ENCODE measurements at regions not wholly inside any gene's neighbourhood (a gene's known extent, or its start where the extent isn't known, plus 50 kb on each side); places are given as distances from the start of the nearest gene placed in this dataset.

DNA sequence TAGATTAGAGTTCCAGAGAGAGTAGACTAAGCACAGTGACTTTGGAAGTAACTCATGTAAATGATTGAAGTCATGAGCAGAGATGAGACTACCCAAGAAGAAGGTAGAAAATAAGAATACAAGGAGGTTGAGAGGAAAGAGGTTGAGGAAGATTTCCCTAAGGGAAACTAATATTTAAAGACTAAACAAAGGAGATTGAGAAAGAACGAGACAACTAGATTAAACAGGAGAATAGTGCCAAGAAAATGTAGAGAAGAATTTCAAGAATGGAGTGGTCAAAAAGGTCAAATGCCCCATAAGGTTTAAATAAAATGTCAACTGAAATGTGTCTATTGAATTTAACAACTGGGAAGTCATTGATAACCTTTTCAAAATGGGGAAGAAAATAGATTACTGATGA lies 59.0 kb downstream of the RPS29 start:
- DNase-seq: no peak

DNA sequence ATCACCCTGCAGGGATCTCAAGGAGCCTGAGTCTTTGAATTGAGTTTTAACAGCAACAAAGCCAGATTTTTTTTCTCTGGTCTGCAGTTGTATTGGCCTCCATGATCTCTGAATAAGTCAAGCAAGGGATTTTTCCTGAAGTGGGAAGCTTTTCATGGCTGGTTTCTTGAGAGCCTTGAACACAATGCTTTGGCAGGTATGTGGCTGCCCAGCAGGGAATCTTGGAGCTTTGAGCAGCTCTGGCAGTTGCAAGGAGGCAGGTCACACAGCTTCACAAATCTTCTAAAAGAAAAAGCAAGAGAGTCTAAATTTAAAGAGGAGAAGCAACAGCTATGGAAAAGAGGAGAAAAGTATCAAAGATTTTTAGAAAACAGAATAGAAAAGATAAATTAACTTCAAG lies 60.1 kb downstream of the RPS29 start:
- DNase-seq: no peak

DNA sequence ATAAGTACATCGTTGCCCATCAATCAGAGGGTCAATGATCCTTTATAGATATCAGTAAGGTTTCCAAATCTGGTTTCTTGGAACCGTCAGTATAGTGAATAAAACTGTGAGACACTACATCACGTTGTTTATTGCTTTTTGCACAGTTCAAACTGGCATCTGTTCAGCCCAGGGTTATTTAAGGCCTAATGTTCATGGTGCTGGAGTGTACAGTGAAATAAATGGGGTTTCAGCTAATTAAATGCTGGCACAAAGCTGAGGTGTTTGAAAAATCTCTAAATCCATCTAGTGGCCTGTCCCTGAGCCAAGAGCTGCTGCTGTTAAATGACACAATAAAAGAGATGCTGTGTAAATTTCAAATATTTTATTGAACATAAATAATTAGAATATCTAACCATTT lies 69.9 kb downstream of the RPS29 start:
- no peak for DNase-seq

- DNase-seq: no peak
Observed at GRCh38 chr14:49512571-49512970, 73.6 kb downstream of the RPS29 start.

GRCh38 chr14:49512147-49512551 lies 74.0 kb downstream of the RPS29 start:
- no peak for DNase-seq

GRCh38 chr14:49508124-49508523 lies 78.1 kb downstream of the RPS29 start:
- no peak for DNase-seq

- DNase-seq: no peak
Observed at GRCh38 chr14:49506650-49507049, 79.5 kb downstream of the RPS29 start.

GRCh38 chr14:49505041-49505766 lies 81.0 kb downstream of the RPS29 start:
- no peak for DNase-seq

GRCh38 chr14:49497725-49498348 lies 88.3 kb downstream of the RPS29 start:
- DNase-seq: peak; percentile 62

- DNase-seq: no peak
Observed at GRCh38 chr14:49497267-49497666, 88.9 kb downstream of the RPS29 start.

DNA sequence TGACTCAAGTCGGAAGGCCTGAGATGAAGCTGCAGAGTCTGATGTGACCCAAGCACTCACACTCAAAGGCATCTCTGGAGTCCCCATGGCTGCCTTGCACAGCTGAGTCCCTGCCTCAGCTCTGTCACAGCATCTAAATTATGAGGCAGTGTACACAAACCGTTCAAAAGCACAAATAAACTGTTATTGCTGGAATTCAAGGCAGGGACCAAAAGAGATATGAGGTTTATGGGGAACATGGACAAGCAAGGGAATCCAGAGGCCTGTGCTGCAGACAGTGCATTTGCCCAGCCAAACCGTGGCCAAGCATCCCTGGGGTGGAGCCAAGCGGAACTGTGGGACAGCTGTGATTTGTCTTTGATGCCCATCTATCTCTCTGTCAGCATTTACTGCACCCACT lies 91.3 kb downstream of the RPS29 start:
- DNase-seq: no peak

DNA sequence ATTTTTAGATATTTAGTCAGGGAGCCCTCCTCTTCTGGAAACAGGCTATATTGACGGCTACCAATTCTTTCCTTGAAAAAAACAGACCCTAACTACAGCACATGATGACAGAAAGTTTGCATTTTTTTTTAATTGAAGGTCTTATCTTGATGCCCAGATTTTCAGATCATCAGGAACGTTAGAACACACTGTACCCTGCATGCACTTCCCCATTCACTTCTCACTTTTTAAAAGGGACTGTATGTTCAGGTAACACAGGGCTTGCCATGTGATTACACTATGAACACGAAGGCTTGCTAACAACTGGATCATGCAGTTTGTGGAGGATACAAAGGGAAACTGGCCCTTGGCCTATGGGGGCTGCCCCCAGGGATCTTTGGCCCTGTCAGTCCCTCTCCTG lies 92.6 kb downstream of the RPS29 start:
- DNase-seq: no peak

GRCh38 chr14:49492151-49492550 lies 94.0 kb downstream of the RPS29 start:
- no peak for DNase-seq

- DNase-seq: no peak
Observed at GRCh38 chr14:49489341-49489740, 96.8 kb downstream of the RPS29 start.

GRCh38 chr14:49487238-49487637 lies 98.9 kb downstream of the RPS29 start:
- no peak for DNase-seq

- no peak for DNase-seq
Observed at GRCh38 chr14:49485290-49485689, 100.9 kb downstream of the RPS29 start.

GRCh38 chr14:49484180-49484579 lies 102.0 kb downstream of the RPS29 start:
- no peak for DNase-seq

- no peak for DNase-seq
Observed at GRCh38 chr14:49483268-49483667, 102.9 kb downstream of the RPS29 start.

DNA sequence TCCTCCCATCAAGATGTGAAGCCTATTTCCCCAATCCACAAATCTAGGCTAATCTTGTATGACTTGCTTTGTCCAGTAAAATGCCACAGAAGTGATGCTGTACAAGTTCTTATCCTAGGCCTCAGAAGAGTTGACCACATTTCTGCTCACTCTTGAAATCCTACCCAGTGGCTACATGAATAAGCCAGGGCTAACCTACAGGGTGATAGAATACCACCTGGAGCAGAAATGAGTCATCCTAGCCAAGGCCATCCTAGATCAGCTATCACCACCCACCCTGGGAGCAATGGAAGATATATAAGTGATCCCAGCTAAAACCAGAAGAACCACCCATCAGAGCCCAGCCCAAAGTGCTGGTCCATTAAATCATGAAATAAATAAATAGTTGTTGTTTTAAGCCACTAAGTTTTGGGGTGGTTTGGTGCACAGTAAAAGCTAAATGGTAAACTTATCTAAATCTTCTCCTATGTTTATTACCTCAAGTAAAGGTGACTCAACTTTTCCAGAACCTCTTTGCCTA lies 105.1 kb downstream of the RPS29 start:
- no peak for DNase-seq

GRCh38 chr14:49480053-49480760 lies 106.0 kb downstream of the RPS29 start:
- no peak for DNase-seq

DNA sequence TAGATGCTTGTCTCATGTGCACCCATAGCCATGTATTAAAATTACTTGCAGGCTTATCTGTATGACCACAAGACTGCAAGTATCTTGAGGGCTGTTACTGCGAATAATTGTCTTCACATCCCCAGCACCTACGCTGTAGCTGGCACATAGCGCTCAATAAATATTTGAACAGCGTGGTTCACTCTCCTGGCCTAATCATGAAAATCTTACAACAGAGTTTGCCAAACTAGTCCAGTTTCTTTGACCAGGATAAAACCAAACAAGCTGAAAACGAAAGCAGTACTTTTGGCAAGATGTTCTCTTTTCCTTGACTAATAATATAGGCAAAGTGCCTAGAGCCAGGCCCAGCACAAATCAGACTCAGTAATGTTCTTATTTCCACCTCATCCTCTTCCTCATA lies 106.7 kb downstream of the RPS29 start:
- no peak for DNase-seq

DNA sequence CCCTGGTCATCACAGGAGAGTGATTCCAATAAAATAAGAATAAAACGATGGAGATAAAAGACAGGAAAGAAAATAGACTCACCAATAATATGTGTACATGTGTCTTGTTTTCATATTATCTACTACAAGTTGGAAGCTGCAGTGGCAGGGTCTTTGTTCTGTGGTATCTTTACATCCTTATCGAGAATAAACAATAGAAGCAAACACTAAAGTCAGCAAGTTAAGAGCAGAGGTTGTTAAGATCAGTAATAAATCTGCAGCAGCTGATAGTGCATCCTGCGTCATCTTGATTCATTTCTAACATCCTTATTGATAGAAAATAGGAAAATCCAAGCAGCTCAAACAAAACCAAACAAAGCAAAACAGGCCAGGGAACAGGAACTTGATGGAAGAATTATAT lies 107.4 kb downstream of the RPS29 start:
- no peak for DNase-seq

DNA sequence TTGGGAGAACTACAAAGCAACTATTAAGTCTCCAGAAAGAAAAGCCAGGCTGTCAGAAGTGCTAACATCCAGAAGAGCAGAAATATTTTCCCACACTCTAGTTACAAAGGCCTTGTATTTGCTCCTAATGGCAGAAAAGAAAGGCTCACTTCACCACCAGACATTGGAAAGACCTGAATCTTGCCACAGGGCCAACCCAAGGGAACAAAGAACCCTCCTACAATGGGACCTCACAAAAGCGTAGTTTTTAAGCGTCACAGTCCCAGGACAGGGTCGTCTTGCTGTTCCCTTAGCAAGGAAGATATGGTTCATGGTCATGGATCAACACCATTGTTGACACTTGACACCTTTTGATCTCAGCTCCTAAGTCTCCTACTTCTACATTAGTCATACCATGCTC lies 119.1 kb downstream of the RPS29 start:
- no peak for DNase-seq

DNA sequence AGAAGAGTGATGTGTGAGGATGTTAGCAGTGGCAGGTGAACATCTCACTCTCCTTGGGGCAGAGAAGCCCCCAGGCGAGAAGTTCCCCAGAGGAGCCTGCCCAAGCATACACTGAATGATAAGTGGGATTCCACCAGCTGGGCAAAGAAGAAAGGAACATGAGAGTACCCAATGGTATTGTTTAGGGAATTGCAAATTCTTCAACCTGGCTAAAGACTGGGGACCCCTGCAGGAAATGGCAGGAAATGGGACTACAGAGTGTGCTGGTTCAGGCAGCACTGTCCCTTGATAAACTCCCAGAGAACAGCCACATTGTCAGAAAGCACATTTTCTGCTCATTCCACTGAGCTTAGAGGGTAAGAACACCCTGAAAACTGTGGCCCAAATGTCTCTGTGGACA lies 121.3 kb downstream of the RPS29 start:
- no peak for DNase-seq

All from CD4-positive, alpha-beta T cell treated with Interleukin-12 subunit alpha and Interleukin-12 subunit beta, for 1 hour (primary cell).